Astrocyte (in vitro differentiated cells and primary cell): ENCODE measurements at regions not wholly inside any gene's neighbourhood (a gene's known extent, or its start where the extent isn't known, plus 50 kb on each side); places are given as distances from the start of the nearest gene placed in this dataset.

ENCODE experiments used
- EZH2 ChIP-seq: IDR thresholded peaks from 2 replicates; pipeline ENCODE4 v1.6.1; 2012; ENCODE audit warnings: mild to moderate bottlenecking, low read length, inconsistent platforms; ENCODE audit not compliant: insufficient read depth
- TF ChIP-seq, protein P1 (sequence below): IDR thresholded peaks from 2 replicates; pipeline ENCODE4 v1.5.1; 2011; ENCODE audit warnings: low read depth, mild to moderate bottlenecking, inconsistent platforms, low read length, moderate library complexity; ENCODE audit not compliant: insufficient read depth

DNA sequence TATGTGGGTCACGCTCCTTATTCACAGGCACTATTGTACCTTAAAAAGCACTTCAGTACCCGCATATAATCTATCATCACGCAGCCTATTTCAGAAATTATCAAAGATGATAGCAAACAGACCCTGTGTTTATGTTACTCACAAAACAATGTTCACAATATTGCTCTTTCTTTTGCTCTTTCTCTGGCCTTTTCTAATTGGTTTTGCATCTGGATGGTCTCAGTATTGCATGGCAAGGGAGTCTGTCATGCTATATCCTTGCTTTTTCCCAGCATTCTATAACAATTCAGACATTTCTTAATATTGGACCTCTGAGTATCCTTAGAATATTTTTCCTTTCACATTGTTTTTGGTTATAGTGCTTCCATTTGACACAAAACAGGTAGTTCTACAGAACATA, 541.8 kb upstream of the KLF12 start:
- no peak for TF ChIP-seq EZH2
- TF ChIP-seq, protein P1, sequence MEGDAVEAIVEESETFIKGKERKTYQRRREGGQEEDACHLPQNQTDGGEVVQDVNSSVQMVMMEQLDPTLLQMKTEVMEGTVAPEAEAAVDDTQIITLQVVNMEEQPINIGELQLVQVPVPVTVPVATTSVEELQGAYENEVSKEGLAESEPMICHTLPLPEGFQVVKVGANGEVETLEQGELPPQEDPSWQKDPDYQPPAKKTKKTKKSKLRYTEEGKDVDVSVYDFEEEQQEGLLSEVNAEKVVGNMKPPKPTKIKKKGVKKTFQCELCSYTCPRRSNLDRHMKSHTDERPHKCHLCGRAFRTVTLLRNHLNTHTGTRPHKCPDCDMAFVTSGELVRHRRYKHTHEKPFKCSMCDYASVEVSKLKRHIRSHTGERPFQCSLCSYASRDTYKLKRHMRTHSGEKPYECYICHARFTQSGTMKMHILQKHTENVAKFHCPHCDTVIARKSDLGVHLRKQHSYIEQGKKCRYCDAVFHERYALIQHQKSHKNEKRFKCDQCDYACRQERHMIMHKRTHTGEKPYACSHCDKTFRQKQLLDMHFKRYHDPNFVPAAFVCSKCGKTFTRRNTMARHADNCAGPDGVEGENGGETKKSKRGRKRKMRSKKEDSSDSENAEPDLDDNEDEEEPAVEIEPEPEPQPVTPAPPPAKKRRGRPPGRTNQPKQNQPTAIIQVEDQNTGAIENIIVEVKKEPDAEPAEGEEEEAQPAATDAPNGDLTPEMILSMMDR: no peak
